ENCODE measurements at regions not wholly inside any gene's neighbourhood (a gene's known extent, or its start where the extent isn't known, plus 50 kb on each side); places are given as distances from the start of the nearest gene placed in this dataset.

GRCh38 chr5:29462241-29462640 is 1731.2 kb upstream of the CDH6 start:
- H3K4me3 ChIP-seq: no peak overlapping the region
- H3K9me3 Mint-ChIP-seq: no peaks in the 10 kb centered on the region
- H3K27ac ChIP-seq (ENCODE audit: low read depth): no peak overlapping the region
- H3K27me3 ChIP-seq (ENCODE audit: insufficient read depth): no peaks in the 10 kb centered on the region
- no peaks in the 10 kb centered on the region; the same call in 1 of the 3 replicates for H3K4me1 Mint-ChIP-seq
- no peak overlapping the region for H2AFZ ChIP-seq
- H3K27me3 Mint-ChIP-seq (ENCODE audit: insufficient read depth, low read depth, poor library complexity): peaks cover 2% of the 10 kb centered on the region
- DNase-seq (ENCODE audit: low spot score) (no peak), ATAC-seq (no peak)
- H3F3A ChIP-seq (replicated peaks; ENCODE audit: low read depth): no peaks in the 10 kb centered on the region
- H3K27ac Mint-ChIP-seq: no peak overlapping the region
- H3K4me2 ChIP-seq: no peak overlapping the region
- 0 out of 2 replicates have a peak, but pooled peaks cover 2% of the 10 kb centered on the region for H3K9me2 ChIP-seq (ENCODE audit: insufficient read depth)
- H3K36me3 Mint-ChIP-seq (ENCODE audit: low read depth): no peaks in the 10 kb centered on the region
- no peaks in the 10 kb centered on the region for H4K20me1 ChIP-seq (replicated peaks; ENCODE audit: insufficient read depth)
- no peaks in the 10 kb centered on the region for H3K79me2 ChIP-seq (replicated peaks; ENCODE audit: insufficient read depth)
- no peaks in the 10 kb centered on the region for H3K4me1 ChIP-seq (ENCODE audit: insufficient read depth)
- H3K4me3 Mint-ChIP-seq: no peak overlapping the region
- no peak for TF ChIP-seq NANOG (IDR thresholded peaks at IDR 0.05; ENCODE audit: borderline replicate concordance)
- TF ChIP-seq ETS1 (IDR thresholded peaks at IDR 0.05): no peak
- TF ChIP-seq CREB1 (CRISPR knock-in tag; IDR thresholded peaks at IDR 0.05; ENCODE audit: low read depth): no peak
- TF ChIP-seq JUNB (IDR thresholded peaks at IDR 0.05; ENCODE audit: unreplicated experiment): no peak
- TF ChIP-seq CTCF (conservative IDR thresholded peaks at IDR 0.05; ENCODE audit: low read depth in 2 of 2): no peak
- TF ChIP-seq POLR2AphosphoS5 (IDR thresholded peaks at IDR 0.05; ENCODE audit: low read depth): no peak
- TF ChIP-seq ZNF462 (CRISPR knock-in tag; IDR thresholded peaks at IDR 0.05): no peak
- no peak for TF ChIP-seq EZH2 (IDR thresholded peaks at IDR 0.05; ENCODE audit: low read depth, unreplicated experiment)
- no peak for TF ChIP-seq REST (IDR thresholded peaks at IDR 0.05; ENCODE audit: unreplicated experiment)
- TF ChIP-seq ZNF114 (CRISPR knock-in tag; IDR thresholded peaks at IDR 0.05): no peak
- H3K36me3 ChIP-seq (ENCODE audit: insufficient read depth): no peaks in the 10 kb centered on the region

Measured in GM23338 (cell line).